SKM-1 treated with dmso at 0.1 percent for 144 hours (cell line): ENCODE measurements at regions not wholly inside any gene's neighbourhood (a gene's known extent, or its start where the extent isn't known, plus 50 kb on each side); places are given as distances from the start of the nearest gene placed in this dataset.

Source experiments
- DNase-seq: peaks from one replicate; lab custom pipeline; 2025; ENCODE audit not compliant: unreplicated experiment; lab: John Stamatoyannopoulos, UW

DNA sequence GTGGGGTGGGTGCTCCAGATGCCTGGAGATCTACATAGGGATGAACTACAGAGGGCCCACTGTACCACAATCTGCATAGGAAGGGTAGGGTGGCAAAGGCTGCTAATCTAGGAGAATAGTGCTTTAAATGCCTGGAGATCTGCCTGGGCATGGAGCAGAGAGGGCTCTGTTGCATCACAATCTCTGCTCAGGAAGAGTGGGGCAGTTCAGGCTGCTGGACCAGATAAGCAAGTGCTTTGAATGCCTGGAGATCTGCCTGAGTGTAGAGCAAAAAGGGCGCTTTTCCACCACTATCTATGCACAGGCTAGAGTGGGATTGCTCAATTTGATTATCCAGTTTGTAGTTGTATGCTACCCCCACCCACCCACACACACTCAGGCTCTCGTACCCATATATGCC lies 886.3 kb upstream of the SEL1L start:
- no peak for DNase-seq

GRCh38 chr14:82420871-82421270 lies 887.2 kb upstream of the SEL1L start:
- DNase-seq = no peak

- no peak for DNase-seq
These were observed 887.6 kb upstream of the SEL1L start for GRCh38 chr14:82421286-82421685.

GRCh38 chr14:82422230-82422629 lies 888.6 kb upstream of the SEL1L start:
- no peak for DNase-seq

DNA sequence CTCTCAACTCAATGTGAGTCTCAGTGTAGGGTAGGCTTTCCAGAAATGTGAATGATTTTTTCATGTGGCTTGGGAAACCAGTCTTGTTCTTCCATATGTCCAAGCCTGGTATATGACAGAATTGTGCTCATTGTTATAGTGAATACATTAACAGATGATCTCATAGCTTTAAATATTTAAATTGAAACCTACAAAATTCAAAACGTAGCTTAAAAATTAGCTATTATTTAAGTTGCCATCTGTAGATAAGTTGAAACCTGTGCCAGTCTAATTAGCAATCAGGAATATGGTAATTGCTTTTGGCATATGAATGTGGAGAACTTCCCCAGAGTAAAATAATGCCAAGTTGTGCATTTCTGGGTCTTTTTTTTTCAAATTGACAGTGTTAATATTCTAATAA lies 891.6 kb upstream of the SEL1L start:
- no peak for DNase-seq

DNA sequence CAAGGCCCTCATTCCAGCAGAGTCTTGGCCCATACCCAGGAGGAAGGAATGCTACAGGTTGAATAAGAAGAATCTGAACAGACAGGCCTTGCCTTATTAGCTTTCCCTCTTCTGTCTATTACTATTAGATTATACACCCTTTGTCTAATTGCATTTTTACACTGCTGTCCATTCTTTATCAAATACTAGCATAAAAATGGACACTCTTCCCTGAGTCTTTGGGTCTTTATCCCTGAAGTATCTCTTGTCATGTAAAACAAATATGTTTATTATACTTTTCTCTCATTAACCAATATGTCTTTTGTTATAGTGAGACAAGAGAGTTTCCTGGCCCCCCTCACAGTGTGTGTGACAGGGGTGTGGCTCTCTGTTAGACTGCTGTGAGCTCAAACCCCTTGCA lies 897.4 kb upstream of the SEL1L start:
- no peak for DNase-seq

GRCh38 chr14:82432301-82433105 lies 898.9 kb upstream of the SEL1L start:
- no peak for DNase-seq

GRCh38 chr14:82438436-82438835 lies 904.8 kb upstream of the SEL1L start:
- DNase-seq = no peak

GRCh38 chr14:82441270-82441669 lies 907.6 kb upstream of the SEL1L start:
- no peak for DNase-seq

DNA sequence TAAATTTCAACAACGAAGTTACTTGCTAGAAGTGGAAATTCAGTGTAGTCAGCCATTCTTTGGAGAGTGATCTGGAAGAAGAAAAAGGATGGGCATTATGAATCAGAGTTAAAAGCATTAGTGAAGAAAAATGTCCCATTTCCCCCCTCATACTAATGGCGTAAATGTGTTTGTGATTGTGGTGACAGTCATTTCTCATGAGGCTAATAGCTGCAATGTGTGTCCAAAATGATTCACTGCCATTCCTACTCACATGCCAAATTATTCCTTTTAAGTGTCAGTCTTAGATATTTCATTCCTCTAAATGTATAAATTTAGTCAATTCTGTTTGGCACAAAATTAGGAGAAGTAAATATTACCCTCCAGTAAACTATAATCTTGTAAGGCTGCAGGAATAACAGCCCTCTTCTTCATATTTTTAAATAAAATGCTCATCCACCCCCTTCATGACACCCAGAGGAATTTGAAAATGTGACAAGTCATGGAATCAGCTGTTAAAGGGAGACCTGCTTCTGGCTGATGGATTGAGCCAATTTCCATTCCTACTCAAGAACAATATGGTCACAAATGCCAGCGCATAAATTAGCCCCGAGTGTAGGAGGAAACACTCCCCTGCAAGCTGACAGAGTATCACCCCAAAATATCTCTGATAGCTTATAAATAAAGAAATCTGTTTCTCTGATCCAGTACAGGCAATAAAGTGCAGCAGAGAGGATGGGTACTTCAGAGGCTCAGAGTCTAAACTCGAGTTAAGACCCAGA lies 912.3 kb upstream of the SEL1L start:
- no peak for DNase-seq

DNA sequence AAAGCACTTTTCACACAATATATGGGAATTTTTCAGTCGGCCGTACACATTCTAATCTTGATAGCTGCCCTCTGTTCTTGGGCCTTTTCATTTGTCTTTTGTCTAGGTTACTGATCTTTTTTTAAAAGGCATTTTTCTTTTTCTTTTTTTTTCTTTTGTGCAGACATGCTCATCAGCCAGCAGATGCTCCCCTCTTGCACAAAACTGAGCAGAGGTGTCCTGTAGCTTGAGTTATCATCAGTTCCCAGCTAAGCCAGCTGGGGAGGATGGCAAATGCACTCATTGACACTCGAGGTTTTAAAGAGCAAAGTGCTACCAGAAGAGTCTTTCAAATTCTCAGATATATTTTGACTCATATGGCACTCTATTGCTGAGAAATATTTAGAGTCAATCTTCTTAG lies 913.9 kb upstream of the SEL1L start:
- no peak for DNase-seq

DNA sequence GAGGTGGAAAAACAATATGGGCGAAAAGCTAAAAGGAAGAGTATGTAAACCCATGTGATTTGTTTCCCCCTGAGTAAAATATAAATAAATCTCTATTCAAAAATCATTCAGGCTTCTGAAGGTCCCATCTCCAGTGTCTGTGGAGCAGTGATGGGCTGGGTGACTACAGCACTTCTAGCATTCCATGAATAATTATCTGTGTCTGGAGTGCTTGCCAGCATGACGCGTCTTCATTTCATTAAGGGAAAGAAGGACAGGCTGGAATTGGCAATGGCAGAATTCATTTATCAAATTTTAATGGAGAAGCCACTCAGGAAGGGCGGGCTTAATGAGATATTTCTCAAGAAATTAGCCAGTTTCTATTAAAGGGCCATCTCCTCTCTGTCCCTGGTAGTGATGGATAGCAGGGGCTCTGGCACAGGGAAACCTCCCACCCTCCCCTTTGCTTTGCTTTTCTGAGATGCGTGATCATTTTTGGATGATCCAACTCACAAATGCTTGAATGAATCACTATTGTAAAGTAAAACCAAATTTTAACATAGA lies 916.3 kb upstream of the SEL1L start:
- DNase-seq = no peak

DNA sequence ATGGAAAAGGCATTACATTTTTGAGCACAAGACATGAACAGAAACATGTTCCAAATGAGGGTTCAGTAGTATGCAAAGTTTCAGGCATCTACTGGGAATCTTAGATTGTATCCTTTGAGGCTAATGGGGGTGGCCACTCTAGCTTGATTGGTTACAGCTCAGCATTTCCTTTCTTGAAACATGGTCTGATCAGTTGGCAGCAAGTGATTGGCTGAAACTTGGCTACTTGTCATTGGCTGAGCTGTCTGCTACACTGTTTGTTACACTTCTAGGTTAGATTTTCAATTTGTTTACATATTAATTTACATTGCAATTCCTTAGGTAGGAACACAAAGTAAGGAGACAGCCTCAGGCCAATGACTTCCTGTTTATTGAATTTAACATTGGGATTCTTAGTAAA lies 918.0 kb upstream of the SEL1L start:
- DNase-seq = no peak

- DNase-seq = no peak
These were observed 948.7 kb upstream of the SEL1L start for GRCh38 chr14:82482345-82482744.

DNA sequence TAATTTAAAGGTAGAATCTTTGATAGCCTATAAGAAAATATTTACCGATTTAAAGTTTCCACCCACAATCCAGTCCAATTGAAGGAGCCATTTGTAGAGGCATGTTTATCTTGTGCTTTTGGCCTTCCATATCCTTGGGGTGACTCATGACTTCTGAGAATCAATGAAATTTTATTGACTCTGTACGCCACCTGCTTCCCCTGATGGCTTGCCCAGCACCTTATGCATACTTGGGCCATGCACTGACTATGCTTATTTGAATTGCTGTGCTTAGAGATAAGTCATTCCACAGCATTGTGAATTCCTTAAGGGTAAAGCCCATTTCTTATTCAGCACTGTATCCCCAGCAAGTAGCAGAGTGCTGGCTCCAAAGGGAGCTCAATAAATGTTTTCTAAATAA lies 954.8 kb upstream of the SEL1L start:
- DNase-seq = no peak

DNA sequence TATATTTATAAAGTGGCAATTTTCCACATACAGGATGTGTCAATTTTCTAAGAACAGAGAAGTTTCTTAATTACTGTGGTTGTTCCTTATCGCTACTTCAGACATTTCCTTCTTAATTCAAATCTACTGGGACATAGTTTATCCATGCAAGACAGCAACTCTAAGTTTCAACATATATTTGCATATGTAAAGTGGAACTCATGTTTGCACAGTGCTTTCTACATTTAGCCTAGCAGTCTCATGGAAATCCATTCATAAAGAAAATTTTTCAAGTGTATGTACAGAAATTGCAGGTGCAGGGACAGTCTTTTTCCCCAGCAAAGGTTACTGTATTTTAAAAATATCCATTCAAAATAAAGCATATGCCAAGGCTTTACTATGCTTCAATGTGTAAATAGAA lies 956.7 kb upstream of the SEL1L start:
- DNase-seq = no peak

DNA sequence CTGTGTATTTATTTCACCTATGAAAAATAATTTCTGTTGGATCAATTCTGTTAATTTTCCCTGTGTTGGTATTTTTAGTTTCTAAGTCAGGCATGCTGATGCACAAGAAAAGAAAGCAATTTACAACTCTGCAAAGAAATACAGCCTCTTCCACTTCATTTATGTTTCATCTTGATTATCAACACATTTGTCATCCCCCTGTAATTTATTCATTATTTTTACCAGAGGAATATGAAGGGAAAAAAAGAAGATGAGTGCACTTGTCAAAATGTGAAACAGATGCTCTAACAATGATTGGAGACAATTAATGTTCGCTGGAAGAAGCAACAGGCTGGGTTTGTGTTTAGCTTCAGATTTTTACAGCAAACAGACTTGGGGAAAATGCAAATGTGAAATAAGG lies 958.5 kb upstream of the SEL1L start:
- DNase-seq = no peak

- no peak for DNase-seq
These were observed 966.6 kb upstream of the SEL1L start for GRCh38 chr14:82500222-82500621.

GRCh38 chr14:82501554-82501953 lies 967.9 kb upstream of the SEL1L start:
- DNase-seq = no peak

- no peak for DNase-seq
These were observed 968.4 kb upstream of the SEL1L start for GRCh38 chr14:82502043-82502442.

DNA sequence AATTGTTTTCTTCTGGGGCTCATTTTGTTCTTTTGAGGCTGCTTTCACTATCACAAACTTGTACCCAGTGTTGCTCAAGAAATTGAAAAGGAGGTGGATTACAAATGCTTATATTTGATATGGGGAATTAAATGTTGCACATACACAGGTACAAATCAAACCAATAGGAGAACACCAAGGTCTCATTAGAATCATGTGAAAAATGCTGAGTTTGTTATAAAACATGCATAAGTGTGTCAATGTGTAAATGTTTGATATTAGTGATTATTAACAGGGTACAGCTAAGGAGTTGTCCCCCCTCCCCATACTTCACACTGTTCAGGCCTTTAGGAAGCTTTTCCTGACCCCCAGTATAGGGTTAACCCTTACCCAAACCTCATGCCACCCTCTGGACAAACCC lies 971.2 kb upstream of the SEL1L start:
- DNase-seq = no peak

DNA sequence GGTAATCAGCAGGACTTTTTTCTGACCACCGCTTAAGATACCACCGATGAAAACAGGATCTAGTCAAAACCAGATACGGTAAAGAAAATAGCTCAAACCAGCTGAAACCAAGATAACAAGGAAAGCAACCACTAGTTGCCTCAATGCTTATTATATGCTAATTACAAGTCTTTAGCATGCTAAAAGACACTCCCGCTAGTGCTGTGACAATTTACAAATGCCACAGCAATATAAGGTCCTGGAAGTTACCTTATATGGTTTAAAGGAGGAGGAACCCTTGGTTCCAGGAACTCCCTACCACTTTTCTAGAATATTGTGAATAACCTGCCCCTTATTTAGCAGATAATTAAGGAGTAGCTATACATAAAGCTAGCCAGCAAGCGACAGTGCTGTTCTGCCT lies 976.4 kb upstream of the SEL1L start:
- DNase-seq = no peak
